Parathyroid adenoma (tissue), 2 donors: ENCODE measurements at regions not wholly inside any gene's neighbourhood (a gene's known extent, or its start where the extent isn't known, plus 50 kb on each side); places are given as distances from the start of the nearest gene placed in this dataset.
"Not testable (repeated sequence)": the region's sequence is repeated elsewhere in the genome, so short reads cannot be mapped to it uniquely, and the experiment has no call there.

Experiments used
- H2AFZ ChIP-seq: fragments of 300-600 bp; sonication (generic); one replicate; pipeline ENCODE4 v1.7.0; 2017; ENCODE audit warnings: antibody characterized with exemption, mild to moderate bottlenecking
- H3K27ac ChIP-seq: fragments of 300-600 bp; sonication (generic); one replicate; pipeline ENCODE4 v1.7.0; 2017
- H3K27me3 ChIP-seq: fragments of 300-600 bp; sonication (generic); one replicate; pipeline ENCODE4 v1.7.0; 2017; ENCODE audit warnings: low read length; ENCODE audit not compliant: control insufficient read depth, insufficient read depth
- H3K36me3 ChIP-seq: fragments of 300-600 bp; sonication (generic); one replicate; pipeline ENCODE4 v1.7.0; 2017; ENCODE audit warnings: low read length; ENCODE audit not compliant: control insufficient read depth, insufficient read depth
- H3K4me1 ChIP-seq: fragments of 300-600 bp; sonication (generic); one replicate; pipeline ENCODE4 v1.7.0; 2017; ENCODE audit warnings: control low read depth
- H3K4me2 ChIP-seq: fragments of 300-600 bp; sonication (generic); one replicate; pipeline ENCODE4 v1.7.0; 2017; ENCODE audit warnings: low read length
- H3K4me3 ChIP-seq: fragments of 300-600 bp; sonication (generic); one replicate; pipeline ENCODE4 v1.7.0; 2017; ENCODE audit warnings: low read depth, low read length
- H3K79me2 ChIP-seq: fragments of 300-600 bp; sonication (generic); one replicate; pipeline ENCODE4 v1.7.0; 2017; ENCODE audit warnings: control low read depth
- H3K9ac ChIP-seq: fragments of 300-600 bp; sonication (generic); one replicate; pipeline ENCODE4 v1.7.0; 2017; ENCODE audit warnings: mild to moderate bottlenecking
- H3K9me3 ChIP-seq: fragments of 300-600 bp; sonication (generic); one replicate; pipeline ENCODE4 v1.7.0; 2017; ENCODE audit warnings: low read length; ENCODE audit not compliant: control insufficient read depth
- CTCF ChIP-seq: fragments of 300-600 bp; sonication (generic); IDR thresholded peaks from one replicate; pipeline ENCODE4 v1.7.0; 2017; ENCODE audit warnings: antibody characterized with exemption, mild to moderate bottlenecking
- donor health status: primary hyperparathyroidism.

- H3K27ac ChIP-seq, result no peak overlapping the region
- H3K27me3 ChIP-seq, result no peaks in the 10 kb centered on the region
- H3K9me3 ChIP-seq, result no peaks in the 10 kb centered on the region
- H3K79me2 ChIP-seq, result no peaks in the 10 kb centered on the region
- no peak for TF ChIP-seq CTCF
- no peak overlapping the region for H2AFZ ChIP-seq
- no peak overlapping the region for H3K4me3 ChIP-seq
- no peaks in the 10 kb centered on the region for H3K36me3 ChIP-seq
- no peak overlapping the region for H3K4me2 ChIP-seq
- no peaks in the 10 kb centered on the region for H3K4me1 ChIP-seq
- H3K9ac ChIP-seq, result no peak overlapping the region
Observed at GRCh38 chr1:222974496-222974895, 159.7 kb downstream of the DISP1 start.

- no peaks in the 10 kb centered on the region for H3K27me3 ChIP-seq
- no peak overlapping the region for H2AFZ ChIP-seq
- H3K79me2 ChIP-seq, result no peaks in the 10 kb centered on the region
- H3K36me3 ChIP-seq, result no peaks in the 10 kb centered on the region
- no peak overlapping the region for H3K4me2 ChIP-seq
- H3K27ac ChIP-seq, result no peak overlapping the region
- H3K9me3 ChIP-seq, result no peaks in the 10 kb centered on the region
- no peaks in the 10 kb centered on the region for H3K4me1 ChIP-seq
- no peak overlapping the region for H3K9ac ChIP-seq
- no peak overlapping the region for H3K4me3 ChIP-seq
- TF ChIP-seq CTCF, result no peak
Observed at GRCh38 chr1:222975472-222976122, 160.8 kb downstream of the DISP1 start.

- Histone ChIP-seq H3K9me3 (no peaks in the 10 kb centered on the region), H3K9ac (no peak overlapping the region), H3K4me1 (no peaks in the 10 kb centered on the region), H3K36me3 (no peaks in the 10 kb centered on the region), H3K4me2 (no peak overlapping the region), H3K27me3 (no peaks in the 10 kb centered on the region), H3K4me3 (no peak overlapping the region), H2AFZ (no peak overlapping the region), H3K79me2 (no peaks in the 10 kb centered on the region), H3K27ac (no peak overlapping the region)
- no peak for TF ChIP-seq CTCF
Observed at GRCh38 chr1:222976453-222976852, 161.6 kb downstream of the DISP1 start.

- not testable (repeated sequence) for H3K9me3 ChIP-seq, H3K79me2 ChIP-seq, H3K9ac ChIP-seq, H3K36me3 ChIP-seq, H3K4me3 ChIP-seq, H3K4me2 ChIP-seq, H3K4me1 ChIP-seq, H3K27me3 ChIP-seq, H3K27ac ChIP-seq, H2AFZ ChIP-seq
Observed at GRCh38 chr1:222977294-222977693, 162.5 kb downstream of the DISP1 start.

GRCh38 chr1:222979561-222979960, 163.5 kb downstream of the TLR5 start:
- no peak overlapping the region for H3K9ac ChIP-seq
- no peak overlapping the region for H3K27ac ChIP-seq
- H3K4me1 ChIP-seq, result no peaks in the 10 kb centered on the region
- H3K36me3 ChIP-seq, result no peaks in the 10 kb centered on the region
- H3K79me2 ChIP-seq, result no peaks in the 10 kb centered on the region
- no peak overlapping the region for H2AFZ ChIP-seq
- no peaks in the 10 kb centered on the region for H3K27me3 ChIP-seq
- H3K4me3 ChIP-seq, result no peak overlapping the region
- H3K4me2 ChIP-seq, result no peak overlapping the region
- H3K9me3 ChIP-seq, result no peaks in the 10 kb centered on the region
- no peak for TF ChIP-seq CTCF
